ENCODE measurements at regions not wholly inside any gene's neighbourhood (a gene's known extent, or its start where the extent isn't known, plus 50 kb on each side); places are given as distances from the start of the nearest gene placed in this dataset.

GRCh38 chr18:54739476-54739875, 88.8 kb upstream of the RAB27B start:
- TF ChIP-seq CTCF (IDR thresholded peaks at IDR 0.05) (no peak), POLR2A (IDR thresholded peaks at IDR 0.05; ENCODE audit: low read depth) (no peak)
